Neural progenitor cell (in vitro differentiated cells): ENCODE measurements at regions not wholly inside any gene's neighbourhood (a gene's known extent, or its start where the extent isn't known, plus 50 kb on each side); places are given as distances from the start of the nearest gene placed in this dataset.

Experiments
- DNase-seq: peaks from one replicate; pipeline ENCODE4 v3.0.0-alpha.2; 2016; ENCODE audit warnings: low spot score
- H2AFZ ChIP-seq: fragments of 200-600 bp; sonication (generic); replicated peaks from 2 replicates; pipeline ENCODE4 v1.6.1; 2016; ENCODE audit warnings: antibody characterized with exemption
- H3F3A ChIP-seq: fragments of 200-600 bp; sonication (generic); 2 replicates; pipeline ENCODE4 v1.6.1; 2016; ENCODE audit warnings: antibody characterized with exemption, low read depth
- H3K27ac ChIP-seq: fragments of 200-600 bp; sonication (generic); 2 replicates; pipeline ENCODE4 v1.5.1; 2016; ENCODE audit warnings: mild to moderate bottlenecking
- H3K27me3 ChIP-seq: fragments of 200-600 bp; sonication (generic); 2 replicates; pipeline ENCODE4 v1.6.1; 2016; ENCODE audit warnings: mild to moderate bottlenecking, moderate library complexity
- H3K36me3 ChIP-seq: fragments of 200-600 bp; sonication (generic); 2 replicates; pipeline ENCODE4 v1.5.1; 2016
- H3K4me1 ChIP-seq: fragments of 200-600 bp; sonication (generic); 2 replicates; pipeline ENCODE4 v1.6.1; 2016; ENCODE audit warnings: mixed run types
- H3K4me2 ChIP-seq: fragments of 200-600 bp; sonication (generic); 2 replicates; pipeline ENCODE4 v1.6.1; 2016
- H3K4me3 ChIP-seq: fragments of 200-600 bp; sonication (generic); 2 replicates; pipeline ENCODE4 v1.5.1; 2016
- H3K79me2 ChIP-seq: fragments of 200-600 bp; sonication (generic); 2 replicates; pipeline ENCODE4 v1.6.1; 2016; ENCODE audit warnings: low read depth
- H3K9ac ChIP-seq: fragments of 200-600 bp; sonication (generic); 2 replicates; pipeline ENCODE4 v1.6.1; 2016
- H3K9me3 ChIP-seq: fragments of 200-600 bp; sonication (generic); 2 replicates; pipeline ENCODE4 v1.5.1; 2016; ENCODE audit warnings: low read depth
- H4K20me1 ChIP-seq: fragments of 200-600 bp; sonication (generic); 2 replicates; pipeline ENCODE4 v1.6.1; 2016; ENCODE audit warnings: low read depth
- H3K27ac Mint-ChIP-seq: 3 replicates; pipeline ENCODE4 v1.8.0; 2021; ENCODE audit warnings: mixed read lengths
- H3K27me3 Mint-ChIP-seq: 2 replicates; pipeline ENCODE4 v1.8.0; 2022; ENCODE audit warnings: low read depth, mild to moderate bottlenecking, inconsistent platforms, moderate library complexity, mixed read lengths; ENCODE audit not compliant: insufficient read depth
- H3K36me3 Mint-ChIP-seq: 3 replicates; pipeline ENCODE4 v1.8.0; 2021; ENCODE audit warnings: mixed read lengths
- H3K4me1 Mint-ChIP-seq: 3 replicates; pipeline ENCODE4 v1.8.0; 2021; ENCODE audit warnings: mixed read lengths
- H3K4me3 Mint-ChIP-seq: 3 replicates; pipeline ENCODE4 v1.8.0; 2021; ENCODE audit warnings: mild to moderate bottlenecking, moderate library complexity, mixed read lengths
- H3K9me3 Mint-ChIP-seq: 3 replicates; pipeline ENCODE4 v1.8.0; 2020; ENCODE audit warnings: mixed read lengths
- CTCF ChIP-seq: fragments of 200-600 bp; sonication (generic); IDR thresholded peaks from 2 replicates; pipeline ENCODE4 v1.5.1; 2017; ENCODE audit warnings: antibody characterized with exemption, mild to moderate bottlenecking
- EZH2 ChIP-seq: fragments of 200-600 bp; sonication (generic); IDR thresholded peaks from 2 replicates; pipeline ENCODE4 v1.6.1; 2017; ENCODE audit warnings: antibody characterized with exemption, mild to moderate bottlenecking, moderate library complexity
- EZH2phosphoT487 ChIP-seq: fragments of 200-600 bp; sonication (generic); IDR thresholded peaks from 2 replicates; pipeline ENCODE4 v1.6.1; 2017; ENCODE audit warnings: antibody characterized with exemption

- Histone ChIP-seq H3K9ac (no peak overlapping the region), H3K4me1 (no peaks in the 10 kb centered on the region), H3K4me2 (no peak overlapping the region), H3K4me3 (no peak overlapping the region), H3K79me2 (no peaks in the 10 kb centered on the region), H3F3A (no peaks in the 10 kb centered on the region), H3K36me3 (no peaks in the 10 kb centered on the region), H3K27me3 (no peaks in the 10 kb centered on the region), H3K27ac (no peak overlapping the region), H2AFZ (no peak overlapping the region), H3K9me3 (no peaks in the 10 kb centered on the region), H4K20me1 (no peaks in the 10 kb centered on the region)
- H3K36me3 Mint-ChIP-seq, result no peaks in the 10 kb centered on the region
- H3K27me3 Mint-ChIP-seq, result no peaks in the 10 kb centered on the region
- no peak overlapping the region for H3K27ac Mint-ChIP-seq
- no peak overlapping the region for H3K4me3 Mint-ChIP-seq
- H3K9me3 Mint-ChIP-seq, result no peaks in the 10 kb centered on the region
- H3K4me1 Mint-ChIP-seq, result no peaks in the 10 kb centered on the region
- no peak for DNase-seq
- TF ChIP-seq EZH2phosphoT487 (no peak), CTCF (no peak), EZH2 (no peak)
Observed at GRCh38 chr11:29435421-29435820, 581.4 kb downstream of the KCNA4 start.

GRCh38 chr11:29432719-29433325 is 584.0 kb downstream of the KCNA4 start:
- no peak overlapping the region for H2AFZ ChIP-seq
- DNase-seq, result peak; percentile 24
- no peaks in the 10 kb centered on the region for H3K4me1 ChIP-seq
- H3K79me2 ChIP-seq, result no peaks in the 10 kb centered on the region
- H3K27ac Mint-ChIP-seq, result no peak overlapping the region
- TF ChIP-seq CTCF (peak; percentile 70), EZH2phosphoT487 (no peak)
- H3K9ac ChIP-seq, result no peak overlapping the region
- no peaks in the 10 kb centered on the region for H3K27me3 ChIP-seq
- H3K36me3 ChIP-seq, result no peaks in the 10 kb centered on the region
- no peaks in the 10 kb centered on the region for H4K20me1 ChIP-seq
- H3F3A ChIP-seq, result no peaks in the 10 kb centered on the region
- no peak overlapping the region for H3K27ac ChIP-seq
- H3K27me3 Mint-ChIP-seq, result no peaks in the 10 kb centered on the region
- no peak overlapping the region for H3K4me2 ChIP-seq
- no peaks in the 10 kb centered on the region for H3K36me3 Mint-ChIP-seq
- no peaks in the 10 kb centered on the region for H3K4me1 Mint-ChIP-seq
- H3K4me3 ChIP-seq, result no peak overlapping the region
- no peaks in the 10 kb centered on the region for H3K9me3 Mint-ChIP-seq
- H3K4me3 Mint-ChIP-seq, result no peak overlapping the region
- H3K9me3 ChIP-seq, result no peaks in the 10 kb centered on the region

- H3K9me3 Mint-ChIP-seq, result no peaks in the 10 kb centered on the region
- TF ChIP-seq EZH2phosphoT487 (no peak), EZH2 (no peak), CTCF (no peak)
- no peak overlapping the region for H3K9ac ChIP-seq
- DNase-seq, result no peak
- H3K27ac Mint-ChIP-seq, result no peak overlapping the region
- H3K27ac ChIP-seq, result no peak overlapping the region
- no peaks in the 10 kb centered on the region for H3K36me3 ChIP-seq
- no peak overlapping the region for H3K4me3 Mint-ChIP-seq
- no peaks in the 10 kb centered on the region for H3K36me3 Mint-ChIP-seq
- no peak overlapping the region for H3K4me2 ChIP-seq
- H3K4me1 ChIP-seq, result no peaks in the 10 kb centered on the region
- H3K27me3 ChIP-seq, result no peaks in the 10 kb centered on the region
- no peaks in the 10 kb centered on the region for H4K20me1 ChIP-seq
- H3F3A ChIP-seq, result no peaks in the 10 kb centered on the region
- H3K27me3 Mint-ChIP-seq, result no peaks in the 10 kb centered on the region
- H3K4me3 ChIP-seq, result no peak overlapping the region
- no peaks in the 10 kb centered on the region for H3K4me1 Mint-ChIP-seq
- H2AFZ ChIP-seq, result no peak overlapping the region
- H3K79me2 ChIP-seq, result no peaks in the 10 kb centered on the region
- H3K9me3 ChIP-seq, result no peaks in the 10 kb centered on the region
Observed at GRCh38 chr11:29405305-29405704, 611.5 kb downstream of the KCNA4 start.
